ENCODE measurements at regions not wholly inside any gene's neighbourhood (a gene's known extent, or its start where the extent isn't known, plus 50 kb on each side); places are given as distances from the start of the nearest gene placed in this dataset.
"Not testable (repeated sequence)": the region's sequence is repeated elsewhere in the genome, so short reads cannot be mapped to it uniquely, and the experiment has no call there.

DNA sequence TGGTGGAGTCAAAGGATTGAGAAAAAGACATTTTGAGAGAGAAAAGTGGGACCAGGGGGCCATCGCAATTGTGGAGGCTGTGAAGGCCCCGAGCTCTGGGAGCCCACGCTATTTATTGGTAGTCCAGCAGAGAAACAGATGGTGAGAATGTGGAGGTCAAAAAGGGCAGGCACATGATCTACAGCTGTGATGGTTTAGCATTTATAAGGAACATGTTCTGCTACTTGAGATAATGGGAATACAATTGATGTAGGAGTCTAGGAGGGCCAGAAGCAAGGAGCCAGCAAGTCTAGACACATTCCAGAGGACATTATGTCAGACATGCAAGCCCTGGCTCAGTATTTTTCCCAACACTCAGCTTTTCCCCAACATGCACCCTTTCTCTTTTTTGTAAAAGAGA, 283.4 kb upstream of the MTPN start:
- not testable (repeated sequence) for ATAC-seq (replicated peaks); H3K27ac Mint-ChIP-seq; H3K4me1 Mint-ChIP-seq (ENCODE audit: low read depth in 2 of 2); H3K27me3 Mint-ChIP-seq; H3K4me3 Mint-ChIP-seq; DNase-seq; H3K36me3 Mint-ChIP-seq (ENCODE audit: insufficient read depth)
- H3K9me3 Mint-ChIP-seq = peaks cover 13 to 15% of the 10 kb centered on the region in 2 donors

DNA sequence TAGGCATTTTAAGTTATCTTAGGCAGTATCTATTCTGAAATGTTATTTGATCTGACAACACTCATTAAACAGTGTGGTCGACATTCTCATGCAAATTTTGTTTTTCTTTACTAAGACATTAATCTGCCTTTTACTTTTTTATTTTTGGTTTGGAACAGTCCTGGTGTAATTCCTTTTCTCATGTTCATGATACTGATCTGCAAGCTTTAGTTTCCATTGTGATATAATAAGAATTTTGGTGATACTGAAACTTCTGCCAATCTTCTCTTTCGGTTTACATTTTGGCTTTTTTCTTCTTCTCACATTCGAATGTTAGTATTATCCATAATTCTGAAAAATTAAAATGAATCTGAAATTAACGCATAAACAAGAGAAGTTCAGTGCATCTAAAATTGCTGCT, 281.9 kb upstream of the MTPN start:
- Mint-ChIP-seq H3K4me1 (ENCODE audit: low read depth in 2 of 2) (no peaks in the 10 kb centered on the region), H3K27me3 (no peaks in the 10 kb centered on the region), H3K27ac (no peak overlapping the region), H3K36me3 (ENCODE audit: insufficient read depth) (no peaks in the 10 kb centered on the region), H3K4me3 (no peak overlapping the region), H3K9me3 (peaks cover 9 to 10% of the 10 kb centered on the region in 2 donors)
- DNase-seq (no peak), ATAC-seq (replicated peaks) (no peak)

DNA sequence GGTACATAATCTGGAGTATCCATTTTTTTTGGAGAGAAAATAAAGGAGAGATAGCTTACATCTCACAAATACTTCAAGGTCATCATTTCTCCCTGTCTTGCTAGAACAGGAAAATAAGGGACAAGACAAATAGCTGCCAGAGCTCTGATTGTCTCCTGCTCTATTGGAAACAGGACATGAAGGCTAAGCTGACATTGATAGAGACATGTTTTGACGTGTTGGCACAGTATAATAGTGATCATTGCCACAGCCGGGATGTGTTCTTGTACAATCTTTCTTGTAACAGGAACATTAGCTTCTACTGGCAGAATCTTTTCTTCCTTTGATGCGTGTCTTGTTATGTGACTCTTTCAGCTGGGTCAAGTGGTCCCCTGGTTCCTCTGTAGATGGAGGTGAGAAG, 279.3 kb upstream of the MTPN start:
- peaks cover 1 to 9% of the 10 kb centered on the region in 2 donors for H3K9me3 Mint-ChIP-seq
- ATAC-seq (replicated peaks) (no peak), DNase-seq (no peak)
- no peak overlapping the region for H3K27ac Mint-ChIP-seq
- no peaks in the 10 kb centered on the region for H3K4me1 Mint-ChIP-seq (ENCODE audit: low read depth in 2 of 2)
- no peaks in the 10 kb centered on the region for H3K36me3 Mint-ChIP-seq (ENCODE audit: insufficient read depth)
- H3K27me3 Mint-ChIP-seq = no peaks in the 10 kb centered on the region
- H3K4me3 Mint-ChIP-seq = no peak overlapping the region

DNA sequence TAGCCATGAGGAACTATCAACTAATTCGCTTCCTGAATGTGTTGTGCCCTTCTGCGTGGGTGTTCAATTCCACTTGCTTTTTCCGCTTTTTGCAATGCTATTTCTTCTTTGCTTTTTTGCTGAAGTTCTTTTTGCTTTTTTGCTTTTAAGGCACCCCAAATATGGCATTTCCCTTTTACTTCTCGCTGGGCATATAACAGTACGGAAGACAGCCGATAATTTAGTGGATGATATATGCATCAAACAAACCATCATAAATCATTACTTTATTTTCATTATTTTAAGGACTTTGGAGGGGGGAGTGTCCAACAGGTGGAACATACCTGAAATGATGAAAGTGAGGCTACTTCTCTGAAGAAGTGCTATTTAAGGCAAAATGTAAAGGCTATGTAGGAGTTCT, 277.0 kb upstream of the MTPN start:
- no peaks in the 10 kb centered on the region for H3K4me1 Mint-ChIP-seq (ENCODE audit: low read depth in 2 of 2)
- DNase-seq = no peak
- no peak for ATAC-seq (replicated peaks)
- H3K4me3 Mint-ChIP-seq = no peak overlapping the region
- H3K27ac Mint-ChIP-seq = no peak overlapping the region
- H3K36me3 Mint-ChIP-seq (ENCODE audit: insufficient read depth) = no peaks in the 10 kb centered on the region
- no peaks in the 10 kb centered on the region for H3K27me3 Mint-ChIP-seq
- peaks cover 1 to 9% of the 10 kb centered on the region in 2 donors for H3K9me3 Mint-ChIP-seq

DNA sequence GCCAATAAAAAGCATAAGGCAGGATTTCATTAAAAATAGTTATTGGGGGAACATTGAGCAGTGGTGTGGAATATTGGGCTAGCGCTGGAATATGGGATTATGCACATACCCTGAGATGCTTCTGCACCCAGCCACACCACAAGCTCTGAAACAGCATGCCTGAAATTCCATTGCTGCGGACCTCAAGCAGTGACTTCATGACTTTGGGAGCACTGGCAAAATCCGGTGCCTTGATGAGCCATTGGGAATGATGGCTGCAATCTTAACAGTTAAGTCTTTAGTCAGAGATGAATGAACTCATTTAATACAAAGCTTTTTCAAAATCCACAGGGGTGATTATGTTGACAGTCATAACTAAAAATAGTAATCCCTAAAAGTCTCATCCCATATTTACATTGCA, 274.7 kb upstream of the MTPN start:
- ATAC-seq (replicated peaks) (no peak), DNase-seq (no peak)
- Mint-ChIP-seq H3K4me3 (no peak overlapping the region), H3K4me1 (ENCODE audit: low read depth in 2 of 2) (no peaks in the 10 kb centered on the region), H3K27me3 (no peaks in the 10 kb centered on the region), H3K27ac (no peak overlapping the region), H3K9me3 (peaks cover 1 to 9% of the 10 kb centered on the region in 2 donors), H3K36me3 (ENCODE audit: insufficient read depth) (no peaks in the 10 kb centered on the region)

DNA sequence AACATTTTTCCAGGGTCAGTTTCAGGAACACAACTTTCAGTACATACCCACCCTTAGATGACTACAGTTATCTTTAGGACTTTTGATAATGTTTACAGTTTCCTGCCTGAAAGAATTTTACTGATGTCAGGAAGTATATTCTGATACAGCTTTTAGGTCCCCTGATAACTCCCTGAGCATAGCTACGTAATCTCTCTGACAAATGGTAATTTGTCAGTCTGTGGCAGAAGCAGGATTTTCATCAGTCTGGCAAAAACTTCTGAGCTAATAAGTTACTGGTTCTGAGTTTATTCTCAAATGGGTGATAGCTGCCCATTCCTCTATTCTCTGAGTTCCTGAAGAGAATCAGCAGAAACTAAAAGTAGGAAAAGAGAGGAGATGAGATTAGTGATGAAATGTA, 270.1 kb upstream of the MTPN start:
- Mint-ChIP-seq H3K27me3 (no peaks in the 10 kb centered on the region), H3K4me1 (ENCODE audit: low read depth in 2 of 2) (no peaks in the 10 kb centered on the region), H3K36me3 (ENCODE audit: insufficient read depth) (no peaks in the 10 kb centered on the region), H3K27ac (no peak overlapping the region), H3K9me3 (no peaks in the 10 kb centered on the region), H3K4me3 (no peak overlapping the region)
- ATAC-seq (replicated peaks) (no peak), DNase-seq (no peak)

DNA sequence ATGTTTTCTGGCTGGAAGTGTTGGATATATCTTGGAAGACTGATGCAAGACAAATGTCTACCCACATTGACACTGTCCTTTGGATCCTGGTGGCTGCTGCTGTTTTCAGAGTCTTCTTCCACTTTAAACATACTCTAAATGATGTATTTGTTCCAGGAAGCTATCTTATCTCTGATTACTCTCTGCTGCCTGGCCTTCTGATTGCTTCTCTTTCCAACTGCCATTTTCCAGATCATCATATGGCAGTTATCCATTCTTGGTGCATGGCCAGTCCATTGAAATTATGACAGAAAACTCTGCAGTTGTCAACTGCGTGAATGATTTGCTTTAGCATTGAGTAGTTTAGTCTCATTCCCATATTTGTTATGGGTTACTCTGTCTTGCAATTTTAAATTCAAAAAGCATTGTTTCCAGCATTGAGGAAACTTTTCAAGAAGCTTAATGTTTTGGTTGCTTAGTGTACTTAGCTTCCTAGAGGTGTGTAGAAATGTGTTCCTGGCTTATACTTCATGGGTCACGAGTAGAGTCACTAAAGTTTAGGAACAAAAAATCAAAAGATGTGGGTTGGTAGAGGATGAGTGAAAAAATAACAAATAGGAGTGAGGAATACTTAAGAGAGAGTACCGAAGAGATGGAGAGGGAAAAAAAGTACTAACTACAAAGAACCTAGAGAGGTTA, 268.3 kb upstream of the MTPN start:
- no peaks in the 10 kb centered on the region for H3K36me3 Mint-ChIP-seq (ENCODE audit: insufficient read depth)
- DNase-seq = no peak
- no peak overlapping the region for H3K27ac Mint-ChIP-seq
- ATAC-seq (replicated peaks) = no peak
- H3K4me3 Mint-ChIP-seq = no peak overlapping the region
- no peaks in the 10 kb centered on the region for H3K4me1 Mint-ChIP-seq (ENCODE audit: low read depth in 2 of 2)
- no peaks in the 10 kb centered on the region for H3K9me3 Mint-ChIP-seq
- no peaks in the 10 kb centered on the region for H3K27me3 Mint-ChIP-seq

DNA sequence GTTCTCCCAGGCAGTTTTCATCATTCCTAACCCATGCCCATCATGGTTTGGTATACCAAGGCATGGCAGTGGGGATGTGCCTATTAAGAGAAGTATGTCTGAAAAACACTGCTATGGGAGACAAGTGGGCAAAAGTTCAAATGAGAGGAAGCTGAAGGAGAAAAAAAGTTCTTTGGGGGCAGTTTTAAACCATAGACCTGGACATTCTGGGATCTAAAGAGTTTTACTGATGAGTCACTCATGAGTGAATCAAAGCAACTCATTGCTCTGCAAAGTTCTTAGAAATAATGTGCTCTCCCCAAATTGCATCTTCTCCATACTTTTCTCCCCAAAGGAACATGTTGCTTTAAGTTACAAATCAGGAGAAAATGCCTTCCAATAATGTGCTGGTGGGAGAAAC, 256.9 kb upstream of the MTPN start:
- Mint-ChIP-seq H3K4me1 (ENCODE audit: low read depth in 2 of 2) (peaks cover 0 to 3% of the 10 kb centered on the region in 2 donors), H3K36me3 (ENCODE audit: insufficient read depth) (no peaks in the 10 kb centered on the region), H3K9me3 (peaks cover 24 to 33% of the 10 kb centered on the region in 2 donors), H3K27ac (no peak overlapping the region), H3K27me3 (no peaks in the 10 kb centered on the region), H3K4me3 (no peak overlapping the region)
- ATAC-seq (replicated peaks) (no peak), DNase-seq (no peak)

DNA sequence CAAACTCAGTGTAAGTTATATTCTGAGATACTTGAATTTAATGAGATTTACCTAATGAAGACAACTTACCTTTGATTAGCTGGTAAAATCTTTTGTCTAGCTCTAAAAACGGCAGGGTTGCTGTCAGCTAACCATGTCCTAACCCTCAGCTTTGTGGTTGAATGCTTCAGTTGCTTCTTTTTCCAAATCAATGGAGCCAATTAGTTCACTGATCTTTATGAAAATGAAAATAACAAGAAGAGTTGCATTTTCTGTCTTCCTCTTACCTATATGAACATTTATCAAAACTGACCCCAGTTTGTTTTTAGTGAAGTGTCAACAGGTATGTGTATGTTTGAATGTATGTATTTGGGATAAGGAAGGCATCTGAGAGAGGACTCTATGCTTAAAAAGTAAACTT, 253.1 kb upstream of the MTPN start:
- Mint-ChIP-seq H3K4me3 (no peak overlapping the region), H3K27ac (no peak overlapping the region), H3K4me1 (ENCODE audit: low read depth in 2 of 2) (no peaks in the 10 kb centered on the region), H3K36me3 (ENCODE audit: insufficient read depth) (no peaks in the 10 kb centered on the region), H3K9me3 (peaks cover 12% of the 10 kb centered on the region in 2 donors), H3K27me3 (no peaks in the 10 kb centered on the region)
- no peak for ATAC-seq (replicated peaks)
- no peak for DNase-seq

DNA sequence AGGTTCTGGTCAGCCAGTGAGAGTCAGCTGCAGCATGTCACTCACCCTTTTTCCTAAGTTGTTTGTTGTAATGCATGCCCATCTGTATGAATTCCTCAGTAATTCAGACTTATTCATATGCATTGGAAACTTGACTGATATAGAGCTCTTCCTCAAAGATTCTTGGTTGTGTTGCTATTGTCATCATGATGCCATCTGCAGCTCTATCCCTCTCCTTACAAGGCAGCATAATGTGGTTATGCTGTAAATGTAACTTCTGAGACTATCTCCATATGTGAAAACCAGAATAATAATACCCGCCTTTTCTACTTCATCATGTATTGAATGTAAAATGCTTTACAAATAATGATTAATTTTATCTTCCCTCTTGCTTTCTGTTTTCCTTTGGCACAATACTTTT, 252.6 kb upstream of the MTPN start:
- no peaks in the 10 kb centered on the region for H3K36me3 Mint-ChIP-seq (ENCODE audit: insufficient read depth)
- H3K4me1 Mint-ChIP-seq (ENCODE audit: low read depth in 2 of 2) = no peaks in the 10 kb centered on the region
- no peak for DNase-seq
- peaks cover 9 to 12% of the 10 kb centered on the region in 2 donors for H3K9me3 Mint-ChIP-seq
- H3K4me3 Mint-ChIP-seq = no peak overlapping the region
- H3K27ac Mint-ChIP-seq = no peak overlapping the region
- no peaks in the 10 kb centered on the region for H3K27me3 Mint-ChIP-seq
- no peak for ATAC-seq (replicated peaks)

DNA sequence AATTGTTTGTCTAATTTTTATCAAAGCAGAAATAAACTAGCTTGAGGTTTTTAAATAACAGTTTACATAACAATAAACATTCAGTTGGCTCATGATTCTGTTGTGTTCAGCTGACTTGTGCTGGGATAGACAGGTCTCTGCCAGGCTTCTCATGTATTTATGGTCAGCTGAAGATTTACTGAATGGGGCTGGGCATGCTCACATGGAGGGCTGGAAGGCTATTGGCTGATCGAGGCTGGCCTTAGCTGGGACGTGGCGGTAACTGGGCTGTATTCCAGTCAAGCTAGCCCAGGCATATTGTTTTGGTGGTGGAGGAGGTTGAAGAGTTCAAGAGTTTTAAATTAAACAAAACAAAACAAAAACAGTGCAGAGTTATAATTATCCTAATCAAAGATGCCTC, 251.0 kb upstream of the MTPN start:
- DNase-seq (no peak), ATAC-seq (replicated peaks) (no peak)
- Mint-ChIP-seq H3K4me1 (ENCODE audit: low read depth in 2 of 2) (no peaks in the 10 kb centered on the region), H3K9me3 (peaks cover 4 to 20% of the 10 kb centered on the region in 2 donors), H3K4me3 (no peak overlapping the region), H3K27me3 (no peaks in the 10 kb centered on the region), H3K36me3 (ENCODE audit: insufficient read depth) (no peaks in the 10 kb centered on the region), H3K27ac (no peak overlapping the region)

DNA sequence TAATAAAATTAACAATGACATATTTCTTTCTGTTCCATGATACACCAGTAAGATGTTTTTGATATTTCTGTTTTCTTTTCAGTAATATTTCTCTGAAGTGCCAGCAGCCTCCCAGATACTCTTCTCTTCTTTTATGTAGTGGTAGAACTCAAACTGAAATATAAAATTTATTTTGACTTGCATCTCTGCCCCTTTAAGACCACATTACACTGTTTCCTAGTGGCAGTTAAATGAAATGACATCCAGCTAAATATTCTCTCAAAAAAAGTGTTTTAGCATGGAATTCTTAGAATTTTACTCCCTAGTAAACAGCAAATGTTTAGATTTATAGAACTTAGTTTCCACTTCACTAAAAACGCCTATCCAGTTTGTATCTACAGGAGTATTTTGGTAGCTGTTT, 237.2 kb upstream of the MTPN start:
- H3K4me3 Mint-ChIP-seq = no peak overlapping the region
- ATAC-seq (replicated peaks) = no peak
- H3K4me1 Mint-ChIP-seq (ENCODE audit: low read depth in 2 of 2) = no peaks in the 10 kb centered on the region

DNA sequence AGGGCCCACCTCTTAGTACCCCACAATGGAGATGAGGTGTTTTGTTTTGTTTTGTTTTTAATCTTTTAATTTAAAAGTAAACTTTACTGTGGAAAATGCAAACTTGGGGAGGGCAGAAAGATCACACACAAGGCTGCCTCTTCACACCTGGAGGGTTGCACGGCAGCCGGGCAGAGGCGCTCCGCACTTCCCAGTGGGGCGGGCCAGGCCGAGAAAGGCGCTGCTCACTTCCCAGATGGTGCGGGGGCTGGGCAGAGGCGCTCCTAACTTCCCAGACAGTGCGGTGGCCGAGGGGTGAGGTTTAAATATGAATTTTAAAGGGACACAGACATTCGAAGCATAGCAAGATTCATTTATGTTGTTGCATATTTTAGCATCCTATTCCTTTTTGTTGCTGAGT, 235.9 kb upstream of the MTPN start:
- no peak for DNase-seq
- H3K4me1 Mint-ChIP-seq (ENCODE audit: low read depth in 2 of 2) = no peaks in the 10 kb centered on the region
- no peaks in the 10 kb centered on the region for H3K9me3 Mint-ChIP-seq
- H3K36me3 Mint-ChIP-seq (ENCODE audit: insufficient read depth) = peaks cover 14% of the 10 kb centered on the region
- no peak for ATAC-seq (replicated peaks)
- H3K27ac Mint-ChIP-seq = no peak overlapping the region
- no peaks in the 10 kb centered on the region for H3K27me3 Mint-ChIP-seq
- no peak overlapping the region for H3K4me3 Mint-ChIP-seq

More for the DNA sequence above, 237.2 kb upstream of the MTPN start:
- no peak overlapping the region for H3K27ac Mint-ChIP-seq
- H3K27me3 Mint-ChIP-seq = no peaks in the 10 kb centered on the region
- H3K36me3 Mint-ChIP-seq (ENCODE audit: insufficient read depth) = peaks cover 3% of the 10 kb centered on the region
- peaks cover 0 to 2% of the 10 kb centered on the region in 2 donors for H3K9me3 Mint-ChIP-seq
- no peak for DNase-seq

DNA sequence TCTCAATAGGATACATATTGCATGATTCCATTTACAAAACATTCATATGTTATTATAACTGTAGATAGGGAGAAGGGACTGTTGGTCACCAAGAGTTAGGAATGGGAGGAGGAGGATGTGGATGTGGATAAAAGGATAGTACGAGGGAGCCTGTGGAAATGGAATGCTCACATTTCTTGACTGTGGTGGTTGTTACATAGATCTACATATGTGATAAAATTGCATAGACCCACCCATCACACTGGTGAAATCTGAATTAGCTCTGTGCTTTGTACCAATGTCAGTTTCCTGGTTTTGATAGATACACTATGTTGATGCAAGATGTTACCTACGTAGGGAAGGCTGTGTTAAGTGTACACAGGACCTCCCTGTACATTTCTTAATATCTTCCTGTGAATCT, 233.5 kb upstream of the MTPN start:
- Mint-ChIP-seq H3K9me3 (no peaks in the 10 kb centered on the region), H3K36me3 (ENCODE audit: insufficient read depth) (peaks cover 14% of the 10 kb centered on the region), H3K27me3 (no peaks in the 10 kb centered on the region), H3K4me1 (ENCODE audit: low read depth in 2 of 2) (no peaks in the 10 kb centered on the region), H3K4me3 (no peak overlapping the region), H3K27ac (no peak overlapping the region)
- no peak for DNase-seq
- ATAC-seq (replicated peaks) = no peak

DNA sequence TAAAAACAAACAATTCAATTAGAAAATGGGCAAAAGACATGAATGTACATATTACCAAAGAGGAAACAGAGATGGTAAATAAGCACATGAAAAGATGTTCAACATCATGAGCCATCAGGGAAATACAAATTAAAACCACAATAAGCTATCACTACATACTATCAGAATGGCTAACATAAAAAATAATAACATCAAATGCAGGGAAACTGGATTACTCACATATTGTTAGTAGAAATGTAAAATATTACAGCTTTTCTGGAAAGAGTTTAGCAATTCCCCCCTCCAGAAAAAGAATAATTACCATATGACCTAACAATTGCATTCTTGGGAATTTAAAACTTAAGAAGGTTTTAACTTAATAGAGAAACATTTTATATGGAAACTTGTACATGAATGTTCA, 232.9 kb upstream of the MTPN start:
- Mint-ChIP-seq H3K4me3 (no peak overlapping the region), H3K36me3 (ENCODE audit: insufficient read depth) (peaks cover 14% of the 10 kb centered on the region), H3K9me3 (no peaks in the 10 kb centered on the region), H3K27ac (no peak overlapping the region), H3K27me3 (no peaks in the 10 kb centered on the region), H3K4me1 (ENCODE audit: low read depth in 2 of 2) (no peaks in the 10 kb centered on the region)
- no peak for DNase-seq
- no peak for ATAC-seq (replicated peaks)
